WERI-Rb-1 (cell line): ENCODE measurements at regions not wholly inside any gene's neighbourhood (a gene's known extent, or its start where the extent isn't known, plus 50 kb on each side); places are given as distances from the start of the nearest gene placed in this dataset.

Source experiments
- DNase-seq: peaks from one replicate; pipeline ENCODE4 v3.0.0-alpha.2; 2020
- H3K27ac ChIP-seq: fragments of 250-450 bp; sonication (Bioruptor Pico); 2 replicates; pipeline ENCODE4 v1.5.1; 2020; ENCODE audit warnings: mild to moderate bottlenecking, moderate library complexity
- H3K27me3 ChIP-seq: fragments of 250-450 bp; sonication (Bioruptor Pico); 2 replicates; pipeline ENCODE4 v1.5.1; 2021; ENCODE audit warnings: mild to moderate bottlenecking, low read depth, moderate library complexity; ENCODE audit not compliant: insufficient read depth, severe bottlenecking
- H3K36me3 ChIP-seq: fragments of 250-450 bp; sonication (Bioruptor Pico); 2 replicates; pipeline ENCODE4 v1.5.1; 2020; ENCODE audit warnings: mild to moderate bottlenecking, moderate library complexity
- H3K4me3 ChIP-seq: 2 replicates; pipeline ENCODE4 v1.5.1; 2011; ENCODE audit warnings: low read depth, mild to moderate bottlenecking, control low read depth, low read length
- H3K9me3 ChIP-seq: fragments of 250-450 bp; sonication (Bioruptor Pico); 2 replicates; pipeline ENCODE4 v1.5.1; 2021; ENCODE audit warnings: mild to moderate bottlenecking, moderate library complexity; ENCODE audit not compliant: severe bottlenecking
- TF ChIP-seq, protein P1 (sequence below): IDR thresholded peaks from 2 replicates; pipeline ENCODE4 v1.5.1; 2011; ENCODE audit warnings: low read depth, mild to moderate bottlenecking, control low read depth, inconsistent platforms, low read length

- H3K36me3 ChIP-seq, result no peaks in the 10 kb centered on the region
- H3K4me3 ChIP-seq, result no peak overlapping the region
- TF ChIP-seq, protein P1, sequence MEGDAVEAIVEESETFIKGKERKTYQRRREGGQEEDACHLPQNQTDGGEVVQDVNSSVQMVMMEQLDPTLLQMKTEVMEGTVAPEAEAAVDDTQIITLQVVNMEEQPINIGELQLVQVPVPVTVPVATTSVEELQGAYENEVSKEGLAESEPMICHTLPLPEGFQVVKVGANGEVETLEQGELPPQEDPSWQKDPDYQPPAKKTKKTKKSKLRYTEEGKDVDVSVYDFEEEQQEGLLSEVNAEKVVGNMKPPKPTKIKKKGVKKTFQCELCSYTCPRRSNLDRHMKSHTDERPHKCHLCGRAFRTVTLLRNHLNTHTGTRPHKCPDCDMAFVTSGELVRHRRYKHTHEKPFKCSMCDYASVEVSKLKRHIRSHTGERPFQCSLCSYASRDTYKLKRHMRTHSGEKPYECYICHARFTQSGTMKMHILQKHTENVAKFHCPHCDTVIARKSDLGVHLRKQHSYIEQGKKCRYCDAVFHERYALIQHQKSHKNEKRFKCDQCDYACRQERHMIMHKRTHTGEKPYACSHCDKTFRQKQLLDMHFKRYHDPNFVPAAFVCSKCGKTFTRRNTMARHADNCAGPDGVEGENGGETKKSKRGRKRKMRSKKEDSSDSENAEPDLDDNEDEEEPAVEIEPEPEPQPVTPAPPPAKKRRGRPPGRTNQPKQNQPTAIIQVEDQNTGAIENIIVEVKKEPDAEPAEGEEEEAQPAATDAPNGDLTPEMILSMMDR, result no peak
- H3K9me3 ChIP-seq, result no peaks in the 10 kb centered on the region
- H3K27ac ChIP-seq, result no peak overlapping the region
- H3K27me3 ChIP-seq, result peaks cover 10% of the 10 kb centered on the region
- DNase-seq, result no peak
These were observed 211.8 kb downstream of the INSC start for GRCh38 chr11:15326520-15326919.

GRCh38 chr11:15327786-15328231, 213.1 kb downstream of the INSC start:
- peak; percentile 75 for DNase-seq
- Histone ChIP-seq H3K9me3 (no peaks in the 10 kb centered on the region), H3K4me3 (no peak overlapping the region), H3K27ac (no peak overlapping the region), H3K27me3 (peaks cover 10% of the 10 kb centered on the region), H3K36me3 (no peaks in the 10 kb centered on the region)
- TF ChIP-seq, protein P1, result peak; percentile 82

GRCh38 chr11:15333407-15333806, 218.7 kb downstream of the INSC start:
- DNase-seq, result no peak
- no peaks in the 10 kb centered on the region for H3K27me3 ChIP-seq
- H3K9me3 ChIP-seq, result no peaks in the 10 kb centered on the region
- H3K4me3 ChIP-seq, result no peak overlapping the region
- no peak overlapping the region for H3K27ac ChIP-seq
- TF ChIP-seq, protein P1, result no peak
- no peaks in the 10 kb centered on the region for H3K36me3 ChIP-seq

DNA sequence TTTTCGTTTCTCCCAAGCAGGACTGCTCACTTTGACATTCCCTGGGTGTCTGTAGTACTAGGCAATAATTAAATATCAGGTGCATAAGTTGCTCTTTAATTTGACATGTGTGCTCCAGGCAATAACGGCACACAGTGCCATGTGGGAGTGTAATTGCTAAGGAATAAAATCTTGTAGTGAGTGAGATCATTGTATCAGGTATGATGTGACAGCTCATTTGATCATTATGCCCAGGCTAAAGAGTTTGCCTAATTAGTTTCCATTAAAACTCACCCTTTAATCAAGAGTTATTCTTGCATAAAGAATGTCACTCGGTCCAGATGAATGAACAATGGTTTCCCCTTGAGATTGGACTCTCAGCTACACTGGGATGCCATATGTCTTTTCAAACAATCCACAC, 220.0 kb downstream of the INSC start:
- Histone ChIP-seq H3K27me3 (no peaks in the 10 kb centered on the region), H3K4me3 (no peak overlapping the region), H3K27ac (no peak overlapping the region), H3K9me3 (no peaks in the 10 kb centered on the region), H3K36me3 (no peaks in the 10 kb centered on the region)
- TF ChIP-seq, protein P1, result no peak
- no peak for DNase-seq

GRCh38 chr11:15336021-15336420, 221.3 kb downstream of the INSC start:
- H3K27ac ChIP-seq, result no peak overlapping the region
- peak; percentile 53 for DNase-seq
- TF ChIP-seq, protein P1, result no peak

GRCh38 chr11:15339302-15339701, 224.6 kb downstream of the INSC start:
- TF ChIP-seq, protein P1, result no peak

More at GRCh38 chr11:15336021-15336420, 221.3 kb downstream of the INSC start:
- Histone ChIP-seq H3K36me3 (no peaks in the 10 kb centered on the region), H3K27me3 (no peaks in the 10 kb centered on the region), H3K9me3 (no peaks in the 10 kb centered on the region), H3K4me3 (no peak overlapping the region)

More at GRCh38 chr11:15339302-15339701, 224.6 kb downstream of the INSC start:
- DNase-seq, result no peak
- H3K27ac ChIP-seq, result no peak overlapping the region
- peaks cover 2% of the 10 kb centered on the region for H3K27me3 ChIP-seq
- H3K4me3 ChIP-seq, result no peak overlapping the region
- H3K9me3 ChIP-seq, result no peaks in the 10 kb centered on the region
- H3K36me3 ChIP-seq, result no peaks in the 10 kb centered on the region
